GM12891 (cell line): ENCODE measurements at regions not wholly inside any gene's neighbourhood (a gene's known extent, or its start where the extent isn't known, plus 50 kb on each side); places are given as distances from the start of the nearest gene placed in this dataset.

Experiments
- PAX5 ChIP-seq: IDR thresholded peaks from 2 replicates; pipeline ENCODE4 v1.6.1; 2011; ENCODE audit warnings: low read length, moderate library complexity, mild to moderate bottlenecking; ENCODE audit not compliant: insufficient read depth, severe bottlenecking
- POLR2A ChIP-seq: IDR thresholded peaks from 2 replicates; pipeline ENCODE4 v1.6.1; 2011; ENCODE audit warnings: low read depth, low read length, control low read depth
- POLR2AphosphoS5 ChIP-seq: IDR thresholded peaks from 2 replicates; pipeline ENCODE4 v1.6.1; 2011; ENCODE audit warnings: low read depth, low read length, control low read depth
- SPI1 ChIP-seq: IDR thresholded peaks from 2 replicates; pipeline ENCODE4 v1.6.1; 2011; ENCODE audit warnings: low read depth, low read length, control low read depth
- TAF1 ChIP-seq: IDR thresholded peaks from 2 replicates; pipeline ENCODE4 v1.6.1; 2011; ENCODE audit warnings: low read depth, low read length, control low read depth

GRCh38 chr9:85445887-85446286 is 295.9 kb downstream of the AGTPBP1 start:
- TF ChIP-seq POLR2AphosphoS5: no peak
- no peak for TF ChIP-seq POLR2A
- no peak for TF ChIP-seq PAX5
- TF ChIP-seq TAF1: no peak
- no peak for TF ChIP-seq SPI1
